22Rv1 (cell line): ENCODE measurements at regions not wholly inside any gene's neighbourhood (a gene's known extent, or its start where the extent isn't known, plus 50 kb on each side); places are given as distances from the start of the nearest gene placed in this dataset.

ENCODE experiments used
- ZFX ChIP-seq: fragments of 450-650 bp; IDR thresholded peaks from 2 replicates; pipeline ENCODE4 v1.6.1; 2017; ENCODE audit warnings: antibody characterized with exemption, borderline replicate concordance
- TF ChIP-seq, protein P1 (sequence below): fragments of 450-650 bp; IDR thresholded peaks from 2 replicates; pipeline ENCODE4 v1.5.1; 2017; ENCODE audit warnings: mild to moderate bottlenecking

DNA sequence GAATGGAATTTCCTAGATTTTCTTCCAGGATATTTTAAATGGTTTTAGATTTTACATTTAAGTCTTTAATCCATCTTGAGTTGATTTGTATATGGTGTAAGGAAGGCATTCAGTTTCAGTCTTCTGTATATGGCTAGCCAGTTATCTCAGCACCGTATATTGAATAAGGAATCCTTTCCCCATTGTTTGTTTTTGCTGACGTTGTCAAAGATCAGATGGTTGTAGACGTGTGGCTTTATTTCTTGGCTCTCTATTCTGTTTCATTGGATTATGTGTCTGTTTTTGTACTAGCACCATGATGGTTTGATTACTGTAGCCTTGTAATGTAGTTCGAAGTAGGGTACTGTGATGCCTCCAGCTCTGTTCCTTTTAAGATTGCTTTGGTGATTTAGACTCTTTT is 325.7 kb upstream of the EPHA6 start:
- TF ChIP-seq, protein P1, sequence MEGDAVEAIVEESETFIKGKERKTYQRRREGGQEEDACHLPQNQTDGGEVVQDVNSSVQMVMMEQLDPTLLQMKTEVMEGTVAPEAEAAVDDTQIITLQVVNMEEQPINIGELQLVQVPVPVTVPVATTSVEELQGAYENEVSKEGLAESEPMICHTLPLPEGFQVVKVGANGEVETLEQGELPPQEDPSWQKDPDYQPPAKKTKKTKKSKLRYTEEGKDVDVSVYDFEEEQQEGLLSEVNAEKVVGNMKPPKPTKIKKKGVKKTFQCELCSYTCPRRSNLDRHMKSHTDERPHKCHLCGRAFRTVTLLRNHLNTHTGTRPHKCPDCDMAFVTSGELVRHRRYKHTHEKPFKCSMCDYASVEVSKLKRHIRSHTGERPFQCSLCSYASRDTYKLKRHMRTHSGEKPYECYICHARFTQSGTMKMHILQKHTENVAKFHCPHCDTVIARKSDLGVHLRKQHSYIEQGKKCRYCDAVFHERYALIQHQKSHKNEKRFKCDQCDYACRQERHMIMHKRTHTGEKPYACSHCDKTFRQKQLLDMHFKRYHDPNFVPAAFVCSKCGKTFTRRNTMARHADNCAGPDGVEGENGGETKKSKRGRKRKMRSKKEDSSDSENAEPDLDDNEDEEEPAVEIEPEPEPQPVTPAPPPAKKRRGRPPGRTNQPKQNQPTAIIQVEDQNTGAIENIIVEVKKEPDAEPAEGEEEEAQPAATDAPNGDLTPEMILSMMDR = no peak
- TF ChIP-seq ZFX = no peak
